Memory B cell (primary cell): ENCODE measurements at regions not wholly inside any gene's neighbourhood (a gene's known extent, or its start where the extent isn't known, plus 50 kb on each side); places are given as distances from the start of the nearest gene placed in this dataset.

Experiments used
- ATAC-seq: fragments of 150-1000 bp; cut with Tn5 transposase; 2 replicates; pipeline ENCODE4 v1.10.0; 2021; ENCODE audit warnings: low read depth, mild to moderate bottlenecking, moderate library complexity
- DNase-seq, 2 donors: peaks; one replicate each; pipeline ENCODE4 v3.0.0; 2022; ENCODE audit warnings: low spot score in 2 of 2
- H3K27ac Mint-ChIP-seq: one replicate; pipeline ENCODE4 v1.8.0; 2022; ENCODE audit warnings: mild to moderate bottlenecking, moderate library complexity, mixed read lengths
- H3K27me3 Mint-ChIP-seq: one replicate; pipeline ENCODE4 v1.8.0; 2022; ENCODE audit warnings: mixed read lengths
- H3K36me3 Mint-ChIP-seq: one replicate; pipeline ENCODE4 v1.8.0; 2022; ENCODE audit warnings: mild to moderate bottlenecking, mixed read lengths
- H3K4me1 Mint-ChIP-seq: one replicate; pipeline ENCODE4 v1.8.0; 2022; ENCODE audit warnings: mixed read lengths
- H3K4me3 Mint-ChIP-seq: one replicate; pipeline ENCODE4 v1.8.0; 2022; ENCODE audit warnings: mild to moderate bottlenecking, moderate library complexity, mixed read lengths
- H3K9me3 Mint-ChIP-seq: one replicate; pipeline ENCODE4 v1.8.0; 2022; ENCODE audit warnings: mixed read lengths

- no peaks in the 10 kb centered on the region for H3K4me1 Mint-ChIP-seq
- ATAC-seq (no peak), DNase-seq (no peak)
- H3K27me3 Mint-ChIP-seq, result no peaks in the 10 kb centered on the region
- H3K9me3 Mint-ChIP-seq, result peaks cover 1% of the 10 kb centered on the region
- no peak overlapping the region for H3K4me3 Mint-ChIP-seq
- H3K36me3 Mint-ChIP-seq, result no peaks in the 10 kb centered on the region
- no peak overlapping the region for H3K27ac Mint-ChIP-seq
These were observed 263.4 kb downstream of the TTLL7 start for GRCh38 chr1:83735526-83735925.

- no peaks in the 10 kb centered on the region for H3K36me3 Mint-ChIP-seq
These were observed 264.5 kb downstream of the TTLL7 start for GRCh38 chr1:83734420-83734819.

GRCh38 chr1:83725735-83726360 is 273.1 kb downstream of the TTLL7 start:
- no peak overlapping the region for H3K4me3 Mint-ChIP-seq
- H3K36me3 Mint-ChIP-seq, result no peaks in the 10 kb centered on the region
- ATAC-seq, result no peak
- H3K27ac Mint-ChIP-seq, result no peak overlapping the region
- H3K9me3 Mint-ChIP-seq, result peaks cover 1% of the 10 kb centered on the region
- DNase-seq, result no peak
- H3K4me1 Mint-ChIP-seq, result no peaks in the 10 kb centered on the region
- H3K27me3 Mint-ChIP-seq, result no peaks in the 10 kb centered on the region

More at GRCh38 chr1:83734420-83734819, 264.5 kb downstream of the TTLL7 start:
- no peak overlapping the region for H3K4me3 Mint-ChIP-seq
- peaks cover 1% of the 10 kb centered on the region for H3K9me3 Mint-ChIP-seq
- H3K4me1 Mint-ChIP-seq, result no peaks in the 10 kb centered on the region
- no peak for ATAC-seq
- no peaks in the 10 kb centered on the region for H3K27me3 Mint-ChIP-seq
- no peak overlapping the region for H3K27ac Mint-ChIP-seq
- DNase-seq, result no peak

- Mint-ChIP-seq H3K9me3 (no peaks in the 10 kb centered on the region), H3K4me3 (no peak overlapping the region), H3K27me3 (peaks cover 4% of the 10 kb centered on the region), H3K4me1 (no peaks in the 10 kb centered on the region), H3K27ac (no peak overlapping the region), H3K36me3 (no peaks in the 10 kb centered on the region)
- no peak for DNase-seq
- no peak for ATAC-seq
These were observed 280.6 kb downstream of the TTLL7 start for GRCh38 chr1:83718338-83718737.

- Mint-ChIP-seq H3K4me3 (no peak overlapping the region), H3K27ac (no peak overlapping the region), H3K4me1 (no peaks in the 10 kb centered on the region), H3K27me3 (peaks cover 4% of the 10 kb centered on the region), H3K9me3 (no peaks in the 10 kb centered on the region), H3K36me3 (no peaks in the 10 kb centered on the region)
- DNase-seq, result no peak
- no peak for ATAC-seq
These were observed 281.1 kb downstream of the TTLL7 start for GRCh38 chr1:83717785-83718184.

GRCh38 chr1:83716641-83717040 is 282.3 kb downstream of the TTLL7 start:
- Mint-ChIP-seq H3K27me3 (peaks cover 4% of the 10 kb centered on the region), H3K9me3 (no peaks in the 10 kb centered on the region), H3K27ac (no peak overlapping the region), H3K36me3 (no peaks in the 10 kb centered on the region), H3K4me1 (no peaks in the 10 kb centered on the region), H3K4me3 (no peak overlapping the region)
- DNase-seq, result no peak
- ATAC-seq, result no peak

GRCh38 chr1:83715550-83715949 is 283.4 kb downstream of the TTLL7 start:
- Mint-ChIP-seq H3K27ac (no peak overlapping the region), H3K4me1 (no peaks in the 10 kb centered on the region), H3K4me3 (no peak overlapping the region), H3K27me3 (peaks cover 4% of the 10 kb centered on the region), H3K9me3 (no peaks in the 10 kb centered on the region), H3K36me3 (no peaks in the 10 kb centered on the region)
- ATAC-seq, result no peak
- no peak for DNase-seq

GRCh38 chr1:83709662-83710061 is 289.3 kb downstream of the TTLL7 start:
- Mint-ChIP-seq H3K27ac (no peak overlapping the region), H3K27me3 (no peaks in the 10 kb centered on the region), H3K4me3 (no peak overlapping the region), H3K4me1 (no peaks in the 10 kb centered on the region), H3K9me3 (no peaks in the 10 kb centered on the region), H3K36me3 (no peaks in the 10 kb centered on the region)
- DNase-seq (no peak), ATAC-seq (no peak)

GRCh38 chr1:83706354-83706938 is 292.5 kb downstream of the TTLL7 start:
- Mint-ChIP-seq H3K27ac (no peak overlapping the region), H3K9me3 (no peaks in the 10 kb centered on the region), H3K4me3 (no peak overlapping the region), H3K36me3 (no peaks in the 10 kb centered on the region), H3K27me3 (no peaks in the 10 kb centered on the region), H3K4me1 (no peaks in the 10 kb centered on the region)
- DNase-seq (no peak), ATAC-seq (no peak)

GRCh38 chr1:83705091-83705490 is 293.8 kb downstream of the TTLL7 start:
- Mint-ChIP-seq H3K27ac (no peak overlapping the region), H3K4me3 (no peak overlapping the region)

GRCh38 chr1:83704350-83704749 is 294.6 kb downstream of the TTLL7 start:
- no peak for DNase-seq
- H3K4me3 Mint-ChIP-seq, result no peak overlapping the region
- no peak overlapping the region for H3K27ac Mint-ChIP-seq
- peaks cover under 1% of the 10 kb centered on the region for H3K36me3 Mint-ChIP-seq
- no peaks in the 10 kb centered on the region for H3K27me3 Mint-ChIP-seq
- no peaks in the 10 kb centered on the region for H3K9me3 Mint-ChIP-seq
- H3K4me1 Mint-ChIP-seq, result no peaks in the 10 kb centered on the region
- ATAC-seq, result no peak

More at GRCh38 chr1:83705091-83705490, 293.8 kb downstream of the TTLL7 start:
- no peaks in the 10 kb centered on the region for H3K36me3 Mint-ChIP-seq
- H3K27me3 Mint-ChIP-seq, result no peaks in the 10 kb centered on the region
- H3K4me1 Mint-ChIP-seq, result no peaks in the 10 kb centered on the region
- DNase-seq (no peak), ATAC-seq (no peak)
- no peaks in the 10 kb centered on the region for H3K9me3 Mint-ChIP-seq

- H3K27ac Mint-ChIP-seq, result no peak overlapping the region
- no peak for DNase-seq
- no peak for ATAC-seq
- H3K36me3 Mint-ChIP-seq, result peaks cover 1% of the 10 kb centered on the region
- no peaks in the 10 kb centered on the region for H3K4me1 Mint-ChIP-seq
- H3K9me3 Mint-ChIP-seq, result no peaks in the 10 kb centered on the region
- H3K27me3 Mint-ChIP-seq, result peaks cover under 1% of the 10 kb centered on the region
- H3K4me3 Mint-ChIP-seq, result no peak overlapping the region
These were observed 296.6 kb downstream of the TTLL7 start for GRCh38 chr1:83702356-83702755.

GRCh38 chr1:83701355-83701754 is 297.6 kb downstream of the TTLL7 start:
- H3K27me3 Mint-ChIP-seq, result peaks cover 5% of the 10 kb centered on the region
- no peaks in the 10 kb centered on the region for H3K9me3 Mint-ChIP-seq
- no peak overlapping the region for H3K4me3 Mint-ChIP-seq
- DNase-seq (no peak), ATAC-seq (no peak)
- peaks cover 3% of the 10 kb centered on the region for H3K4me1 Mint-ChIP-seq
- no peak overlapping the region for H3K27ac Mint-ChIP-seq
- peaks cover 1% of the 10 kb centered on the region for H3K36me3 Mint-ChIP-seq

GRCh38 chr1:83698644-83699043 is 300.3 kb downstream of the TTLL7 start:
- peaks cover 7% of the 10 kb centered on the region for H3K4me1 Mint-ChIP-seq
- H3K9me3 Mint-ChIP-seq, result no peaks in the 10 kb centered on the region

GRCh38 chr1:83697961-83698360 is 301.0 kb downstream of the TTLL7 start:
- no peak for ATAC-seq
- no peak overlapping the region for H3K4me3 Mint-ChIP-seq

More at GRCh38 chr1:83698644-83699043, 300.3 kb downstream of the TTLL7 start:
- Mint-ChIP-seq H3K27ac (no peak overlapping the region), H3K27me3 (peaks cover 5% of the 10 kb centered on the region), H3K36me3 (peaks cover 1% of the 10 kb centered on the region), H3K4me3 (no peak overlapping the region)
- no peak for ATAC-seq
- DNase-seq, result no peak

More at GRCh38 chr1:83697961-83698360, 301.0 kb downstream of the TTLL7 start:
- Mint-ChIP-seq H3K9me3 (no peaks in the 10 kb centered on the region), H3K27ac (no peak overlapping the region), H3K36me3 (peaks cover 1% of the 10 kb centered on the region), H3K27me3 (peaks cover 5% of the 10 kb centered on the region), H3K4me1 (peaks cover 7% of the 10 kb centered on the region)
- DNase-seq, result no peak
